ENCODE measurements at regions not wholly inside any gene's neighbourhood (a gene's known extent, or its start where the extent isn't known, plus 50 kb on each side); places are given as distances from the start of the nearest gene placed in this dataset.

GRCh38 chr10:28367929-28368484, 65.1 kb upstream of the MPP7 start:
- FAIRE-seq (no peak), DNase-seq (ENCODE audit: low spot score) (no peak), ATAC-seq (no peak)
- no peak overlapping the region for H3K4me3 ChIP-seq (replicated peaks in 1 of 3; ENCODE audit: insufficient read depth in 1 of 3, low read depth in 2 of 3, low read length in 3 of 3)
- H3K9me3 ChIP-seq (ENCODE audit: low read length): no peaks in the 10 kb centered on the region
- 91% methylated on average over 9 of the region's 9 CpGs for WGBS (ENCODE audit: low lambda C conversion rate)
- CTCF ChIA-PET (ENCODE audit: low intra/inter-chr PET ratio, low total read pairs): no interaction called here
- no peak overlapping the region for H3K4me2 ChIP-seq (ENCODE audit: low read depth, low read length)
- no TSS peak for BruUV-seq (replicated peaks)
- H3K27me3 ChIP-seq (ENCODE audit: control insufficient read depth in 1 of 2, insufficient read depth in 2 of 2, low read length in 2 of 2): no peaks in the 10 kb centered on the region
- no peaks in the 10 kb centered on the region for H3K79me2 ChIP-seq (ENCODE audit: insufficient read depth, low read length)
- intact Hi-C loops (cut with micrococcal nuclease; ENCODE audit: unreplicated experiment) (loop anchor here (2.0 kb wide), 1 partner anchor 13 kb away; no protein-coding TSS in a partner anchor), in situ Hi-C loops (cut with HindIII; ENCODE audit: extremely low pct_ligation_motif_present, low pct_unique_long_range_greater_than_20kb) (loop anchor here (10.0 kb wide), 1 partner anchor 63 kb away; the partner anchor contains the start of gene MPP7)
- no peaks in the 10 kb centered on the region for H4K20me1 ChIP-seq (ENCODE audit: insufficient read depth, low read length)
- TF ChIP-seq ZFP91 (CRISPR knock-in tag; IDR thresholded peaks at IDR 0.05; ENCODE audit: borderline replicate concordance): no peak
- TF ChIP-seq TARDBP (CRISPR knock-in tag; IDR thresholded peaks at IDR 0.05): no peak
- TF ChIP-seq ZNF383 (CRISPR knock-in tag; IDR thresholded peaks at IDR 0.05; ENCODE audit: borderline replicate concordance): no peak
- no peak for TF ChIP-seq ZNF740 (CRISPR knock-in tag; IDR thresholded peaks at IDR 0.05)
- no peak for TF ChIP-seq ZNF44 (CRISPR knock-in tag; IDR thresholded peaks at IDR 0.05)
- no peak for TF ChIP-seq CTCF (CRISPR knock-in tag; IDR thresholded peaks at IDR 0.05)
- TF ChIP-seq DMAP1 (CRISPR knock-in tag; IDR thresholded peaks at IDR 0.05): no peak
- no peak for TF ChIP-seq ZNF841 (CRISPR knock-in tag; IDR thresholded peaks at IDR 0.05; ENCODE audit: borderline replicate concordance)
- no peak for TF ChIP-seq RARA (CRISPR knock-in tag; IDR thresholded peaks at IDR 0.05)
- TF ChIP-seq ZNF138 (CRISPR knock-in tag; IDR thresholded peaks at IDR 0.05; ENCODE audit: low read depth): no peak
- TF ChIP-seq HNF1A (IDR thresholded peaks at IDR 0.05; ENCODE audit: low read depth): no peak
- no peak for TF ChIP-seq HNF1A (CRISPR knock-in tag; IDR thresholded peaks at IDR 0.05; ENCODE audit: borderline replicate concordance)
- TF ChIP-seq ZSCAN21 (CRISPR knock-in tag; IDR thresholded peaks at IDR 0.05; ENCODE audit: borderline replicate concordance): no peak
- TF ChIP-seq SP1 (IDR thresholded peaks at IDR 0.05): no peak
- no peak for TF ChIP-seq SP1 (CRISPR knock-in tag; IDR thresholded peaks at IDR 0.05)
- TF ChIP-seq NCOR1 (IDR thresholded peaks at IDR 0.05; ENCODE audit: borderline replicate concordance, low read length): no peak
- TF ChIP-seq MATR3 (CRISPR knock-in tag; IDR thresholded peaks at IDR 0.05): no peak
- H3K9ac ChIP-seq (ENCODE audit: insufficient read depth, low read depth, low read length): no peak overlapping the region
- no peaks in the 10 kb centered on the region for H3K36me3 ChIP-seq (replicated peaks in 1 of 2; ENCODE audit: control insufficient read depth in 1 of 2, insufficient read depth in 2 of 2, low read length in 2 of 2)
- H2AFZ ChIP-seq (ENCODE audit: low read length): no peak overlapping the region
- POLR2A ChIA-PET: no interaction called here
- H3K27ac ChIP-seq (ENCODE audit: extremely low read length, insufficient read depth, low read length): no peak overlapping the region
- H3K4me1 ChIP-seq (ENCODE audit: insufficient read depth, low read length): peaks cover 55% of the 10 kb centered on the region

All from HepG2 (cell line).